ENCODE measurements at regions not wholly inside any gene's neighbourhood (a gene's known extent, or its start where the extent isn't known, plus 50 kb on each side); places are given as distances from the start of the nearest gene placed in this dataset.

DNA sequence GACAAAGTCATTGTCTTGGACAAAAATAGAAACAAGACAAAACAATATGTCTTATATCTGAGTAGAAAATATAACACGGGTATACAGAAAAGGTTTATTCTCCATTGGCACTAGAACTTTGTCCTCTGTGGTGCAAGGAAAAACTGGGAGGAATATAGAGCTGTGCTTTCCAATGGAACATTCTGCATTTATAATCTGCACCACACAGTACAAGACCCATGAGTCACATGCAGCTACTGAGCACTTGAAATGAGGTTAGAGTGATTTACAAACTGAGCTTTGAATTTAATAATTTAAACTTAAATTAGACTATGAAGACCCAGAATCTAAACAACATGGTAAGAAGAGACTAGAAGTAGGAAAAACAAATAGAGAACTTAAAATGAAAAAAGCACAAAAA lies 86.1 kb downstream of the RAP2A start:
- TF ChIP-seq PKNOX1 (IDR thresholded peaks at IDR 0.05) (no peak), ELF4 (IDR thresholded peaks at IDR 0.05) (no peak), TARDBP (IDR thresholded peaks at IDR 0.05) (no peak), SUZ12 (IDR thresholded peaks at IDR 0.05) (no peak), FOXK2 (IDR thresholded peaks at IDR 0.05) (no peak), L3MBTL2 (conservative IDR thresholded peaks at IDR 0.05) (no peak), HDGF (IDR thresholded peaks at IDR 0.05; ENCODE audit: borderline replicate concordance) (no peak), NFRKB (IDR thresholded peaks at IDR 0.05) (no peak), FOXA1 (IDR thresholded peaks at IDR 0.05) (no peak), SP1 (IDR thresholded peaks at IDR 0.05) (no peak), ARNT (IDR thresholded peaks at IDR 0.05) (no peak), ZNF384 (IDR thresholded peaks at IDR 0.05) (no peak), LEF1 (IDR thresholded peaks at IDR 0.05; ENCODE audit: borderline replicate concordance) (no peak), FOXM1 (IDR thresholded peaks at IDR 0.05; ENCODE audit: borderline replicate concordance) (no peak), BHLHE40 (IDR thresholded peaks at IDR 0.05; ENCODE audit: borderline replicate concordance) (no peak), CTBP1 (IDR thresholded peaks at IDR 0.05; ENCODE audit: borderline replicate concordance) (no peak)
- ChIA-PET POLR2A (no interaction called here), CTCF (no interaction called here)
- DNase-seq (ENCODE audit: extremely low spot score) = no peak

- ChIA-PET POLR2A (no interaction called here), CTCF (no interaction called here)
- no peak for TF ChIP-seq LEF1 (IDR thresholded peaks at IDR 0.05; ENCODE audit: borderline replicate concordance)
- TF ChIP-seq CTBP1 (IDR thresholded peaks at IDR 0.05; ENCODE audit: borderline replicate concordance) = no peak
- no peak for TF ChIP-seq ZNF384 (IDR thresholded peaks at IDR 0.05)
- no peak for TF ChIP-seq TARDBP (IDR thresholded peaks at IDR 0.05)
- TF ChIP-seq L3MBTL2 (conservative IDR thresholded peaks at IDR 0.05) = no peak
- no peak for TF ChIP-seq SUZ12 (IDR thresholded peaks at IDR 0.05)
- TF ChIP-seq FOXA1 (IDR thresholded peaks at IDR 0.05) = no peak
- no peak for TF ChIP-seq ELF4 (IDR thresholded peaks at IDR 0.05)
- no peak for TF ChIP-seq FOXM1 (IDR thresholded peaks at IDR 0.05; ENCODE audit: borderline replicate concordance)
- no peak for TF ChIP-seq PKNOX1 (IDR thresholded peaks at IDR 0.05)
- TF ChIP-seq BHLHE40 (IDR thresholded peaks at IDR 0.05; ENCODE audit: borderline replicate concordance) = no peak
- TF ChIP-seq NFRKB (IDR thresholded peaks at IDR 0.05) = no peak
- TF ChIP-seq HDGF (IDR thresholded peaks at IDR 0.05; ENCODE audit: borderline replicate concordance) = no peak
- no peak for TF ChIP-seq SP1 (IDR thresholded peaks at IDR 0.05)
- TF ChIP-seq FOXK2 (IDR thresholded peaks at IDR 0.05) = no peak
- TF ChIP-seq ARNT (IDR thresholded peaks at IDR 0.05) = no peak
- DNase-seq (ENCODE audit: extremely low spot score) = no peak
Observed at GRCh38 chr13:97520866-97521265, 86.9 kb downstream of the RAP2A start.

DNA sequence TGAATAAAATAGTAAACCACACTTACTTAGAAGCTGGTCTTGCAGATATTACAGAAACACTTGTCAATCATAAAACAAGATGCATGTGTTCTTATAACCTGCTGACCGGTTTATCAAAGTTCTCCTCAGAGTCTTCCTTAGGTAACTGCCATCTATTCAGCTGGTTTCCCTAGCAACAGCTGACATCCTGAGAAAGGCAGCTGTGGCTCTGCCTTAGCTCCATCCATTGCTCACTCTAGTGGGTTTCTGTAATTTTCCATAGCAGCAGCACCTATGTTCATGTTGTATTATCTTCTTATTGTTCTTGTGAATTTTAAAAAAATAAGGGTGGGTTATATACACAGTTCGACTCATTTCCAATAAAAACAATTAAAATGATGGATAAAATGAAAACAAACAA lies 87.8 kb downstream of the RAP2A start:
- TF ChIP-seq TARDBP (IDR thresholded peaks at IDR 0.05) = no peak
- no peak for TF ChIP-seq ZNF384 (IDR thresholded peaks at IDR 0.05)
- TF ChIP-seq SP1 (IDR thresholded peaks at IDR 0.05) = no peak
- no peak for TF ChIP-seq ARNT (IDR thresholded peaks at IDR 0.05)
- no peak for TF ChIP-seq L3MBTL2 (conservative IDR thresholded peaks at IDR 0.05)
- no peak for TF ChIP-seq FOXK2 (IDR thresholded peaks at IDR 0.05)
- TF ChIP-seq BHLHE40 (IDR thresholded peaks at IDR 0.05; ENCODE audit: borderline replicate concordance) = no peak
- TF ChIP-seq HDGF (IDR thresholded peaks at IDR 0.05; ENCODE audit: borderline replicate concordance) = no peak
- no peak for TF ChIP-seq PKNOX1 (IDR thresholded peaks at IDR 0.05)
- no peak for TF ChIP-seq ELF4 (IDR thresholded peaks at IDR 0.05)
- TF ChIP-seq FOXM1 (IDR thresholded peaks at IDR 0.05; ENCODE audit: borderline replicate concordance) = no peak
- TF ChIP-seq CTBP1 (IDR thresholded peaks at IDR 0.05; ENCODE audit: borderline replicate concordance) = no peak
- no peak for TF ChIP-seq LEF1 (IDR thresholded peaks at IDR 0.05; ENCODE audit: borderline replicate concordance)
- TF ChIP-seq SUZ12 (IDR thresholded peaks at IDR 0.05) = no peak
- no peak for TF ChIP-seq NFRKB (IDR thresholded peaks at IDR 0.05)
- TF ChIP-seq FOXA1 (IDR thresholded peaks at IDR 0.05) = no peak
- DNase-seq (ENCODE audit: extremely low spot score) = no peak
- CTCF ChIA-PET = no interaction called here
- POLR2A ChIA-PET = no interaction called here

DNA sequence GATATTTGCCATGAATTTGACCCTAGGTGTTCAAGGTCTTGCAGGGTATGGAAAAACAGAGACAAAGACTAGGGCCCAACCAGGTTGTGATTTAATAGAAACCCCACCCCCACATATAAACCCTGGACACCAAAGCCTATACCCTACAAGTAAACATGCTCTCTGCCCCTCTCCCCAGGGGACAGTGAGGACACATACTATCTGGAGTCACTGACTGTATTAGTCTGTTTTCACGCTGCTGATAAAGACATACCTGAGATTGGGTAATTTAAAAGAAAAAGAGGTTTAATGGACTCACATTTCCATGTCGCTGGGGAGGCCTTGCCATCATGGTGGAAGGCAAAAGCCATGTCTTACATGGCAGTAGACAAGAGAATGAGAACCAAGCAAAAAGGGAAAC lies 88.3 kb downstream of the RAP2A start:
- ChIA-PET CTCF (no interaction called here), POLR2A (no interaction called here)
- no peak for TF ChIP-seq NFRKB (IDR thresholded peaks at IDR 0.05)
- DNase-seq (ENCODE audit: extremely low spot score) = no peak

DNA sequence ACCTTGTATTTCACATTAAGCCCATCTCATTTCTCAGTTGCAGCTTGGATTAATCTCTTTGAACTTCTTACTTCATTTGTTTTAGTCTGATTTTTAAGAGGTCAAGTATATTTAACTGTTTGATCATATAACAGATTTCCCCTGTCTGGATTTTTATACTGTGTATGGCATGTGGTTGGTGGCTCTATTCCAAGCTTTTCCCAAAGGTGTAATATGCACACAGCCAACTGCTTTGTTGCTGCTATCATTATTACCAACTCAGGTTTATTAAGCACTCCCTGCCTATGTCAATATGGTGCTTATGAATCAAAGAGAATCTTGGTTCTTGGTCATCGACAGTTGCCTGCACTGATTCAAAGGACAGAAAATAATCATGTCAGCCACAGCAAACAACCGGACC lies 92.6 kb downstream of the RAP2A start:
- no peak for DNase-seq (ENCODE audit: extremely low spot score)
- TF ChIP-seq FOXA1 (IDR thresholded peaks at IDR 0.05) (no peak), FOXK2 (IDR thresholded peaks at IDR 0.05) (no peak), L3MBTL2 (conservative IDR thresholded peaks at IDR 0.05) (no peak), ARNT (IDR thresholded peaks at IDR 0.05) (no peak), SP1 (IDR thresholded peaks at IDR 0.05) (no peak), ZNF384 (IDR thresholded peaks at IDR 0.05) (no peak), PKNOX1 (IDR thresholded peaks at IDR 0.05) (no peak), LEF1 (IDR thresholded peaks at IDR 0.05; ENCODE audit: borderline replicate concordance) (no peak), BHLHE40 (IDR thresholded peaks at IDR 0.05; ENCODE audit: borderline replicate concordance) (no peak), TARDBP (IDR thresholded peaks at IDR 0.05) (no peak), NFRKB (IDR thresholded peaks at IDR 0.05) (no peak), ELF4 (IDR thresholded peaks at IDR 0.05) (no peak), FOXM1 (IDR thresholded peaks at IDR 0.05; ENCODE audit: borderline replicate concordance) (no peak), HDGF (IDR thresholded peaks at IDR 0.05; ENCODE audit: borderline replicate concordance) (no peak), SUZ12 (IDR thresholded peaks at IDR 0.05) (no peak), CTBP1 (IDR thresholded peaks at IDR 0.05; ENCODE audit: borderline replicate concordance) (no peak)
- ChIA-PET CTCF (no interaction called here), POLR2A (no interaction called here)

DNA sequence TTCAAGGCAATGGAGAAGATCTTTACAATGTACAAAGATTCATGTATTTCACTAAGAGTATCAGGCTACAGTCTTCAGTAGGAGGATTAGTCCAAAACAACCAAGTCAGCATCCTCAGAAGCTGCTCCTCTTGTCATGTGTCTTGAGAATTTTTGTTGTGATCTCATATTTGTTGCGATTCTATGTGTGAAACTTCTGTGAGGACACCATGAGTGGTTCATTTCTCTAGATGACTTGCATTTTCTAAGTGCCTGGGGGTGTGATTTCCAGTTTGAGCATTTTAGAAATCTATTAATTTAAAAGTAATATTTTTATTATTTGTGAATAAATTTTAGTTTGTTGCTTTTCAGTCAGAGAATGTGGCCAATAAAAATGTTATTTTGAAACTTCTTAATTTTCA lies 94.5 kb downstream of the RAP2A start:
- DNase-seq (ENCODE audit: extremely low spot score) = no peak
- TF ChIP-seq CTBP1 (IDR thresholded peaks at IDR 0.05; ENCODE audit: borderline replicate concordance) = no peak
- no peak for TF ChIP-seq SUZ12 (IDR thresholded peaks at IDR 0.05)
- no peak for TF ChIP-seq PKNOX1 (IDR thresholded peaks at IDR 0.05)
- TF ChIP-seq FOXM1 (IDR thresholded peaks at IDR 0.05; ENCODE audit: borderline replicate concordance) = no peak
- TF ChIP-seq L3MBTL2 (conservative IDR thresholded peaks at IDR 0.05) = no peak
- no peak for TF ChIP-seq SP1 (IDR thresholded peaks at IDR 0.05)
- TF ChIP-seq TARDBP (IDR thresholded peaks at IDR 0.05) = no peak
- no peak for TF ChIP-seq FOXK2 (IDR thresholded peaks at IDR 0.05)
- TF ChIP-seq BHLHE40 (IDR thresholded peaks at IDR 0.05; ENCODE audit: borderline replicate concordance) = no peak
- TF ChIP-seq ZNF384 (IDR thresholded peaks at IDR 0.05) = no peak
- no peak for TF ChIP-seq LEF1 (IDR thresholded peaks at IDR 0.05; ENCODE audit: borderline replicate concordance)
- TF ChIP-seq FOXA1 (IDR thresholded peaks at IDR 0.05) = no peak
- TF ChIP-seq HDGF (IDR thresholded peaks at IDR 0.05; ENCODE audit: borderline replicate concordance) = no peak
- TF ChIP-seq ELF4 (IDR thresholded peaks at IDR 0.05) = no peak
- no peak for TF ChIP-seq ARNT (IDR thresholded peaks at IDR 0.05)
- CTCF ChIA-PET = no interaction called here
- POLR2A ChIA-PET = no interaction called here
